HL-60 (cell line): ENCODE measurements at regions not wholly inside any gene's neighbourhood (a gene's known extent, or its start where the extent isn't known, plus 50 kb on each side); places are given as distances from the start of the nearest gene placed in this dataset.

Experiments used
- DNase-seq, 2 experiments: peaks; one replicate each; pipeline ENCODE4 v3.0.0-alpha.2; 2010 to 2020; ENCODE audit warnings: low read depth in 1 of 2, low spot score in 1 of 2
- H3K27ac ChIP-seq: fragments of 250-450 bp; sonication (Bioruptor Pico); replicated peaks from 2 replicates; pipeline ENCODE4 v1.5.1; 2020; ENCODE audit warnings: mild to moderate bottlenecking, moderate library complexity
- H3K27me3 ChIP-seq: fragments of 250-450 bp; sonication (Bioruptor Pico); 2 replicates; pipeline ENCODE4 v1.5.1; 2021; ENCODE audit warnings: mild to moderate bottlenecking, moderate library complexity; ENCODE audit not compliant: insufficient read depth, poor library complexity, severe bottlenecking
- H3K4me3 ChIP-seq: replicated peaks from 2 replicates; pipeline ENCODE4 v1.5.1; 2011; ENCODE audit warnings: mild to moderate bottlenecking, control low read depth, low read length; ENCODE audit not compliant: insufficient read depth
- CTCF ChIP-seq: IDR thresholded peaks from one replicate; pipeline ENCODE4 v1.5.1; 2011; ENCODE audit warnings: low read length, control low read depth, inconsistent platforms; ENCODE audit not compliant: insufficient read depth
- GABPA ChIP-seq: IDR thresholded peaks from 2 replicates; pipeline ENCODE4 v1.6.1; 2012; ENCODE audit warnings: low read depth
- POLR2AphosphoS5 ChIP-seq: IDR thresholded peaks from 2 replicates; pipeline ENCODE4 v1.6.1; 2012; ENCODE audit warnings: low read depth
- SPI1 ChIP-seq: IDR thresholded peaks from 2 replicates; pipeline ENCODE4 v1.6.1; 2012; ENCODE audit warnings: low read depth, mild to moderate bottlenecking, borderline replicate concordance
- TF ChIP-seq, protein P1 (sequence below): IDR thresholded peaks from 2 replicates; pipeline ENCODE4 v1.6.1; 2012; ENCODE audit warnings: low read depth; ENCODE audit not compliant: insufficient replicate concordance

DNA sequence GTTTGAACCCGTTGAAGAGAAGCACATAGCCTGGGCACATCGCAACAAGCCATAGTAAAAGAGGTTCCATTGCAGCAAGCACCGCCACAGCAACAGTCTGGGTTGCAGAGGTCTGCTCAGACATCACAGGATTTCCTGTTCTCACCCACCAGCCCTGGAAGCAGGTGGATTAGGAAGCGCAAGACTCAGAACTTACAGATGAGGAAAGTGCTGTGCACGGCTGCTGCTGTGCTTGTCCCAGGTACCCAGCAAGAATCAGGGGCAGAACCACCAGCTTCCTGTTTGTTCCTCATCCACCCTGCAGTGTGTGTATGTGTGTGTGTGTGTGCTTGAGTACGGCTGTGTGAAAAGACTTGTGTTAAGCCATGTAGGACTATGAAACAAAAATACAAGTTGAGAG is 124.7 kb upstream of the IRX2 start:
- no peaks in the 10 kb centered on the region for H3K27me3 ChIP-seq
- TF ChIP-seq POLR2AphosphoS5 (no peak), SPI1 (no peak), CTCF (no peak), GABPA (no peak)
- TF ChIP-seq, protein P1, sequence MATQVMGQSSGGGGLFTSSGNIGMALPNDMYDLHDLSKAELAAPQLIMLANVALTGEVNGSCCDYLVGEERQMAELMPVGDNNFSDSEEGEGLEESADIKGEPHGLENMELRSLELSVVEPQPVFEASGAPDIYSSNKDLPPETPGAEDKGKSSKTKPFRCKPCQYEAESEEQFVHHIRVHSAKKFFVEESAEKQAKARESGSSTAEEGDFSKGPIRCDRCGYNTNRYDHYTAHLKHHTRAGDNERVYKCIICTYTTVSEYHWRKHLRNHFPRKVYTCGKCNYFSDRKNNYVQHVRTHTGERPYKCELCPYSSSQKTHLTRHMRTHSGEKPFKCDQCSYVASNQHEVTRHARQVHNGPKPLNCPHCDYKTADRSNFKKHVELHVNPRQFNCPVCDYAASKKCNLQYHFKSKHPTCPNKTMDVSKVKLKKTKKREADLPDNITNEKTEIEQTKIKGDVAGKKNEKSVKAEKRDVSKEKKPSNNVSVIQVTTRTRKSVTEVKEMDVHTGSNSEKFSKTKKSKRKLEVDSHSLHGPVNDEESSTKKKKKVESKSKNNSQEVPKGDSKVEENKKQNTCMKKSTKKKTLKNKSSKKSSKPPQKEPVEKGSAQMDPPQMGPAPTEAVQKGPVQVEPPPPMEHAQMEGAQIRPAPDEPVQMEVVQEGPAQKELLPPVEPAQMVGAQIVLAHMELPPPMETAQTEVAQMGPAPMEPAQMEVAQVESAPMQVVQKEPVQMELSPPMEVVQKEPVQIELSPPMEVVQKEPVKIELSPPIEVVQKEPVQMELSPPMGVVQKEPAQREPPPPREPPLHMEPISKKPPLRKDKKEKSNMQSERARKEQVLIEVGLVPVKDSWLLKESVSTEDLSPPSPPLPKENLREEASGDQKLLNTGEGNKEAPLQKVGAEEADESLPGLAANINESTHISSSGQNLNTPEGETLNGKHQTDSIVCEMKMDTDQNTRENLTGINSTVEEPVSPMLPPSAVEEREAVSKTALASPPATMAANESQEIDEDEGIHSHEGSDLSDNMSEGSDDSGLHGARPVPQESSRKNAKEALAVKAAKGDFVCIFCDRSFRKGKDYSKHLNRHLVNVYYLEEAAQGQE, result no peak
- no peak overlapping the region for H3K4me3 ChIP-seq
- no peak for DNase-seq
- no peak overlapping the region for H3K27ac ChIP-seq

GRCh38 chr5:2874099-2874498 is 122.6 kb upstream of the IRX2 start:
- no peaks in the 10 kb centered on the region for H3K27me3 ChIP-seq
- no peak overlapping the region for H3K27ac ChIP-seq
- no peak for TF ChIP-seq POLR2AphosphoS5
- no peak for TF ChIP-seq GABPA
- TF ChIP-seq, protein P1, result no peak
- no peak for TF ChIP-seq CTCF
- no peak for TF ChIP-seq SPI1

GRCh38 chr5:2872676-2873075 is 121.2 kb upstream of the IRX2 start:
- TF ChIP-seq POLR2AphosphoS5, result no peak
- no peak for TF ChIP-seq GABPA
- no peak for TF ChIP-seq SPI1
- TF ChIP-seq, protein P1, result no peak
- TF ChIP-seq CTCF, result no peak
- H3K27ac ChIP-seq, result no peak overlapping the region
- H3K4me3 ChIP-seq, result no peak overlapping the region
- no peaks in the 10 kb centered on the region for H3K27me3 ChIP-seq
- DNase-seq, result no peak

More at GRCh38 chr5:2874099-2874498, 122.6 kb upstream of the IRX2 start:
- no peak overlapping the region for H3K4me3 ChIP-seq
- no peak for DNase-seq
